Left ventricle myocardium inferior (tissue), 1 donor: ENCODE measurements at regions not wholly inside any gene's neighbourhood (a gene's known extent, or its start where the extent isn't known, plus 50 kb on each side); places are given as distances from the start of the nearest gene placed in this dataset.

Experiments used
- DNase-seq: peaks from one replicate; pipeline ENCODE4 v3.0.0-alpha.2; 2020
- H3K27ac ChIP-seq: fragments of 200-600 bp; replicated peaks from 2 replicates; pipeline ENCODE4 v1.8.0; 2021
- H3K27me3 ChIP-seq: fragments of 200-600 bp; 2 replicates; pipeline ENCODE4 v1.8.0; 2021; ENCODE audit warnings: low read depth
- H3K36me3 ChIP-seq: fragments of 200-600 bp; 2 replicates; pipeline ENCODE4 v1.8.0; 2021
- H3K4me1 ChIP-seq: fragments of 200-600 bp; 2 replicates; pipeline ENCODE4 v1.8.0; 2021
- H3K4me3 ChIP-seq: fragments of 200-600 bp; 2 replicates; pipeline ENCODE4 v1.8.0; 2021; ENCODE audit warnings: mild to moderate bottlenecking, moderate library complexity
- H3K9me3 ChIP-seq: fragments of 200-600 bp; replicated peaks from 2 replicates; pipeline ENCODE4 v1.8.0; 2021
- CTCF ChIP-seq: fragments of 200-600 bp; IDR thresholded peaks from 2 replicates; pipeline ENCODE4 v1.8.0; 2021; ENCODE audit warnings: antibody characterized with exemption, mild to moderate bottlenecking, borderline replicate concordance
- intact Hi-C: fragments of 100-400 bp; cut with micrococcal nuclease; formaldehyde crosslinking; loops from one replicate; pipeline ENCODE4 v1.11.0; 2022
- donor health status: DM: no; HTN: yes; CAD: no; lungs with severe emphysema.

GRCh38 chr9:82353631-82354278 lies 365.2 kb downstream of the SPATA31D1 start:
- H3K9me3 ChIP-seq = peaks cover 9% of the 10 kb centered on the region
- no peak for DNase-seq

GRCh38 chr9:82354279-82354659 lies 365.7 kb downstream of the SPATA31D1 start:
- no peak for TF ChIP-seq CTCF
- H3K4me1 ChIP-seq = no peaks in the 10 kb centered on the region
- no peak overlapping the region for H3K27ac ChIP-seq
- intact Hi-C loops = no loop called here
- H3K36me3 ChIP-seq = no peaks in the 10 kb centered on the region
- H3K9me3 ChIP-seq = peaks cover 4% of the 10 kb centered on the region
- peaks cover 3% of the 10 kb centered on the region for H3K27me3 ChIP-seq
- H3K4me3 ChIP-seq = no peak overlapping the region
- no peak for DNase-seq

More at GRCh38 chr9:82353631-82354278, 365.2 kb downstream of the SPATA31D1 start:
- Histone ChIP-seq H3K27me3 (peaks cover 3% of the 10 kb centered on the region), H3K36me3 (no peaks in the 10 kb centered on the region), H3K27ac (no peak overlapping the region), H3K4me3 (no peak overlapping the region), H3K4me1 (no peaks in the 10 kb centered on the region)
- no peak for TF ChIP-seq CTCF
- intact Hi-C loops = no loop called here

GRCh38 chr9:82356131-82356530 lies 367.6 kb downstream of the SPATA31D1 start:
- Histone ChIP-seq H3K4me1 (no peaks in the 10 kb centered on the region), H3K27ac (no peak overlapping the region), H3K36me3 (no peaks in the 10 kb centered on the region), H3K4me3 (no peak overlapping the region), H3K27me3 (peaks cover 3% of the 10 kb centered on the region), H3K9me3 (no peaks in the 10 kb centered on the region)
- intact Hi-C loops = no loop called here
- TF ChIP-seq CTCF = no peak
- DNase-seq = no peak

- intact Hi-C loops = no loop called here
- no peak overlapping the region for H3K4me3 ChIP-seq
- peaks cover 3% of the 10 kb centered on the region for H3K27me3 ChIP-seq
- no peaks in the 10 kb centered on the region for H3K4me1 ChIP-seq
- no peaks in the 10 kb centered on the region for H3K9me3 ChIP-seq
- DNase-seq = no peak
- H3K36me3 ChIP-seq = no peaks in the 10 kb centered on the region
- TF ChIP-seq CTCF = no peak
- no peak overlapping the region for H3K27ac ChIP-seq
These were observed 368.3 kb downstream of the SPATA31D1 start for GRCh38 chr9:82356871-82357270.

- H3K9me3 ChIP-seq = no peaks in the 10 kb centered on the region
- intact Hi-C loops = no loop called here
- H3K36me3 ChIP-seq = no peaks in the 10 kb centered on the region
- H3K27me3 ChIP-seq = no peaks in the 10 kb centered on the region
- DNase-seq = no peak
- H3K27ac ChIP-seq = no peak overlapping the region
- no peak overlapping the region for H3K4me3 ChIP-seq
- H3K4me1 ChIP-seq = no peaks in the 10 kb centered on the region
- TF ChIP-seq CTCF = no peak
These were observed 374.6 kb downstream of the SPATA31D1 start for GRCh38 chr9:82363198-82363597.
